Prostate gland (tissue), 2 donors: ENCODE measurements at regions not wholly inside any gene's neighbourhood (a gene's known extent, or its start where the extent isn't known, plus 50 kb on each side); places are given as distances from the start of the nearest gene placed in this dataset.

ENCODE experiments used
- POLR2A ChIP-seq: fragments of 450-650 bp; IDR thresholded peaks from one replicate; pipeline ENCODE4 v1.6.1; 2016; ENCODE audit warnings: antibody characterized with exemption, mild to moderate bottlenecking
- POLR2AphosphoS5 ChIP-seq: sonication (generic); formaldehyde crosslinking; IDR thresholded peaks from one replicate; pipeline ENCODE4 v1.6.1; 2017; ENCODE audit warnings: antibody characterized with exemption
- TF ChIP-seq, protein P1 (sequence below), 4 experiments: fragments of 200-600 bp in 2 of 4; fragments of 450-650 bp in 2 of 4; sonication (generic) in 2 of 4; IDR thresholded peaks; 1 replicate in 3 of 4; 2 replicates in 1 of 4; pipeline ENCODE4 v1.5.1; 2016 to 2019; ENCODE audit warnings: antibody characterized with exemption in 4 of 4, mild to moderate bottlenecking in 2 of 4, moderate library complexity in 2 of 4

DNA sequence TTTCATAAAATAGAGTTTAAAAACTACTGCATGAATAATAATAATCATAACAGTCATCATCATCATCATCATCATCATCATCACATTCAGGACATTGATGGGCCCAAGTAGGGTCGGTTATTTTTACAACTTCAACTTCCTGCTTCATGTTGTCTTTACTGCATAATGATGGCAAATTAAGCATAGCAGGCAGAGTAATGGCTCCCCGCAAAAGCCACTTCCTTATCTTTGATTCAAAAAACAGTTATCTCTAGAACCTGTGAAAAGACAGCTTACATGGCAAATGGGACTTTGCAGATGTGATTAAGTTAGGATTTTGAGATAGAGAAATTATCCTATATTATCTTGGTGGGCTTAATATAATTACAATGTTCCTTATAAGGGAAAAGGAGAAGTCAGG lies 792.9 kb downstream of the LIG4 start:
- TF ChIP-seq, protein P1, sequence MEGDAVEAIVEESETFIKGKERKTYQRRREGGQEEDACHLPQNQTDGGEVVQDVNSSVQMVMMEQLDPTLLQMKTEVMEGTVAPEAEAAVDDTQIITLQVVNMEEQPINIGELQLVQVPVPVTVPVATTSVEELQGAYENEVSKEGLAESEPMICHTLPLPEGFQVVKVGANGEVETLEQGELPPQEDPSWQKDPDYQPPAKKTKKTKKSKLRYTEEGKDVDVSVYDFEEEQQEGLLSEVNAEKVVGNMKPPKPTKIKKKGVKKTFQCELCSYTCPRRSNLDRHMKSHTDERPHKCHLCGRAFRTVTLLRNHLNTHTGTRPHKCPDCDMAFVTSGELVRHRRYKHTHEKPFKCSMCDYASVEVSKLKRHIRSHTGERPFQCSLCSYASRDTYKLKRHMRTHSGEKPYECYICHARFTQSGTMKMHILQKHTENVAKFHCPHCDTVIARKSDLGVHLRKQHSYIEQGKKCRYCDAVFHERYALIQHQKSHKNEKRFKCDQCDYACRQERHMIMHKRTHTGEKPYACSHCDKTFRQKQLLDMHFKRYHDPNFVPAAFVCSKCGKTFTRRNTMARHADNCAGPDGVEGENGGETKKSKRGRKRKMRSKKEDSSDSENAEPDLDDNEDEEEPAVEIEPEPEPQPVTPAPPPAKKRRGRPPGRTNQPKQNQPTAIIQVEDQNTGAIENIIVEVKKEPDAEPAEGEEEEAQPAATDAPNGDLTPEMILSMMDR (IDR thresholded peaks at IDR 0.05), result no peak
- no peak for TF ChIP-seq POLR2A
- no peak for TF ChIP-seq POLR2AphosphoS5
